GM19452 (cell line): ENCODE measurements at regions not wholly inside any gene's neighbourhood (a gene's known extent, or its start where the extent isn't known, plus 50 kb on each side); places are given as distances from the start of the nearest gene placed in this dataset.
"Not testable (repeated sequence)": the region's sequence is repeated elsewhere in the genome, so short reads cannot be mapped to it uniquely, and the experiment has no call there.

ENCODE experiments used
- ATAC-seq: cut with Tn5 transposase; IDR thresholded peaks from one replicate; pipeline ENCODE4 v1.9.1; 2021; ENCODE audit not compliant: unreplicated experiment

- ATAC-seq = no peak
These were observed 249.2 kb upstream of the CCNH start for GRCh38 chr5:87661784-87662566.

GRCh38 chr5:87653242-87653641 is 240.5 kb upstream of the CCNH start:
- ATAC-seq = no peak

DNA sequence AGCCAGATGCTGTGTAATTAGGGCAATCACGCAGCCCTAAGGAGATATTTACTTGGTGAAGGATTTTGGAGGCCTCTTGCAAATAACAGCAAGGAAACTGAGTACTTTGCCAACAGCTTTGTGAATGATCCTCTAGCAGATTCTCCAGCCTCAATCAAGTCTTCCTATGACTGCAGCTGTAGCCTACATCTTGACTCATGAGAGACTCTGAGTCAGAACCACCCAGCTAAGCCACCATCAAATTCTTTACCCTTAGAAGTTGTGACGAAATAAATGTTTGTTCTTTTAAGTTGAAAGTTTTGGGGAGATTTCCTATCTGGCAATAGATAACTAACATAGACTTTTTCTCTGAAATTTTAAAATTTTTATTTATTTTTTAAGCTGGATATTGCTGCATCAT is 237.6 kb upstream of the CCNH start:
- no peak for ATAC-seq

DNA sequence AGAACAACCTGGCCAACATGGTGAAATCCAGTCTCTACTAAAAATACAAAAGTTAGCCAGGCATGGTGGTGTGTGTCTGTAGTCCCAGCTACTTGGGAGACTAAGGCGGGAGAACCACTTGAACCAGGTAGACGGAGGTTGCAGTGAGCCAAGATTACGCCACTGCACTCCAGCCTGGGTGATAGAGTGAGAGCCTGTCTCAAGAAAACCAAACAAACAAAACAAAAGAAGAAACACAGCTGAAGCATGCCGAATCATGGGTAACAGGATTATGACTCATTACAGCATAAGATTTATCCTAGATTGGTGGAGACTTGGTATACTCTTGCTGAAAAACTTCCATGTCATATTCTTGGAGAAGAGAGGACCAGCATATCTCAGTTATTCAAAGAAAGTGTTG is 236.7 kb upstream of the CCNH start:
- no peak for ATAC-seq

GRCh38 chr5:87645224-87645623 is 232.5 kb upstream of the CCNH start:
- ATAC-seq = no peak

- ATAC-seq = no peak
These were observed 228.2 kb upstream of the CCNH start for GRCh38 chr5:87640902-87641301.

DNA sequence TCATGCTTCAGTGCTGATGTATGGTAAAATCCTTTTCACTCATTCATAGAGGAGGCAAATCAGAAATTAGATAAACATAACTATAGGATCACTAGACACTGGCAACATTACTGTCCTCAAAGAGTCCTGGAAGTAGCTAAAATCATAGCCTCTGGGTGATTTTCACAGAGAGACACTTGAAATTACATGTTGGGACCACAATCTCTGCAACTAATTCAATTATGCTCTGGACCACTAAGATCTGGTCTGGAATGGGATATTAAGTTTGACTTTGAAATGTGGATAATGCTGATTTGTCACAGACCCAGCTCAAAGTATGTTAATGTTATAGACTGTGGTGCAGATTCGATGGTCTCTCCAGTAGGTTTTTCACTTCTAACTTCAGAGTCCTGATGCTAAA is 214.6 kb upstream of the CCNH start:
- ATAC-seq = no peak

- no peak for ATAC-seq
These were observed 195.7 kb upstream of the CCNH start for GRCh38 chr5:87608385-87608784.

GRCh38 chr5:87605663-87606062 is 192.9 kb upstream of the CCNH start:
- no peak for ATAC-seq

DNA sequence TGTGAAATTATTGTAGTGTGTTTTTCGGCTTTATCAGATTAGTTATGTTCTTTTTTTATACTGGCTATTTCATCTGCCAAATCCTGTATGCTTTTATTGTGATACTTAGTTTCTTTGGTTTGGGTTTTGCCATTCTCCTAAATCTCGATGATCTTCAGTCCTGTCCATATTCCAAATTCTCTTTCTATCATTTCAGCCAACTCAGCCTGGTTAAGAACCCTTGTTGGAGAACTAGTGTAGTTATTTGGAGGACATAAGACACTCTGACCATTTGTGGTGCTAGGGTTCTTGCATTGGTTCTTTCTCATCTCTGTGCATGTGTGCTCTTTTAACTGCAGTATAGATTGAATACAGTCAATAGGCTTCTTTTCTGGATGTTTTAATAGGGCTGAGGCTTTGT is 187.0 kb upstream of the CCNH start:
- ATAC-seq = no peak

GRCh38 chr5:87598460-87598859 is 185.7 kb upstream of the CCNH start:
- no peak for ATAC-seq

DNA sequence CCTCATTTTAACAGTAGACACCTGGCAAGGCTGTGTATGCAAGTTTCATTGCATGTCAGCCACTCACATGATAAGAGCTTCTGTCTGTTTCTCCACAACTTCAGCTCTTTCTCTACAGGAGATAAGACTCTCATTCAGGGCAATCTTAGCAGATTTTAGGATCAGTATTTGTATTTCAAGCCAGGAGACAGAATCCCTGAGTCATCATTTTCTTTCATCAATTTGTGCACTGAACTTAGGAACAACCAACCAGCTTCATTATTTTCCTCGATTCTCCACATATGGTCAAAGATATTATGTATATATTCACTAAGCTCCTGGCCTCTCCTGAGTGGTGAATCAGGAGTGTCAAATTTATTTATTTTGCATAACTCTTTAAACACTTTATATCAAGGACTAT is 181.8 kb upstream of the CCNH start:
- ATAC-seq = no peak

DNA sequence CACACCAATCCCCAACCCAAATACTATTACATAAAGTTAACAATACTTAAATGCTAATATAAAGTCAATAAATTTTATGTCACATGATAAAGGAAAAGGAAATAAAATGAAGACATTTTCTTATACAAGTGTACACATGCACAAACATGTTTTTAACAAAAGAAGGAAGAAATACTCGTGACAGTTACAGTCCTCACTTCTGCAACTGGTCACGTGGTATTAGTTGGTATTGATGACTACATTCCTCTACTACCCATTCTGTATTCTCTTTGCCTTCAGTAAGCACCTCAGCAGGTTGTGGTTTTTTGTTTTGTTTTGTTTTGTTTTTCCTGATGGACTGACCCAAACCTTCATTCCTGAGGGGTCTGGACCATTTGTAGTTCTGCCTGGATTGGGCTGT is 176.9 kb upstream of the CCNH start:
- ATAC-seq = no peak

DNA sequence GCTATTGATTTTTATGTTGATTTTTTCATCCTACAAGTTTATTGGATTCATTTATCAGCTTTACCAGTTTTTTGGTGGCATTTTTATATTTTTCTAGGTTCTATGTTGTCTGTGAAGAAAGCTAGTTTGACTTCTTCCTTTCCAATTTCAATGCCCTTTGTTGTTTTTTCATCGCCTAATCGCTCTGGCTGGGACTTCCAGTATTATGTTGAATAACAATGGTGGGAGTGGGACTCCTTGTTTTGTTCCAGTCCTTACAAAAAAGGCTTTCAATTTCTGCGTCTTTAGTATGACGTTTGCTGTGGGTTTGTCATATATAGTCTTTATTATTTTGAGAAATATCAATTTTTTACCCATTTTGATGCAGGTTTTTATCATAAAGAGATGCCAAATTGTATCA is 175.6 kb upstream of the CCNH start:
- no peak for ATAC-seq

DNA sequence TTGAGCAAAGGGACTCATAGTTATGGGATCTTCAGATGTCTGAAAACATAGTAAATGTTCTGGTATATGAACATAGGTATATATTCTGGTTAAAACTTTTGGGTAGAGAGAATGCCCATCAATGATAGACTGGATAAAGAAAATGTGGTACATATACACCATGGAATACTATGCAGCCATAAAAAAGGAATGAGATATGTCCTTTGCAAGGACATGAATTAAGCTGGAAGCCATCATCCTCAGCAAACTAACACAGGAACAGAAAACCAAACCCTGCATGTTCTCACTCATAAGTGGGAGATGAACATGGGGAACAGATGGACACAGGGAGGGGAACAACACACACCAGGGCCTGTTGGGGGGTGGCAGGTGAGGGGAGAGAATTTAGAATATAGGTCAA is 171.0 kb upstream of the CCNH start:
- not testable (repeated sequence) for ATAC-seq

- ATAC-seq = no peak
These were observed 169.4 kb upstream of the CCNH start for GRCh38 chr5:87582149-87582548.

GRCh38 chr5:87581661-87582060 is 168.9 kb upstream of the CCNH start:
- no peak for ATAC-seq

DNA sequence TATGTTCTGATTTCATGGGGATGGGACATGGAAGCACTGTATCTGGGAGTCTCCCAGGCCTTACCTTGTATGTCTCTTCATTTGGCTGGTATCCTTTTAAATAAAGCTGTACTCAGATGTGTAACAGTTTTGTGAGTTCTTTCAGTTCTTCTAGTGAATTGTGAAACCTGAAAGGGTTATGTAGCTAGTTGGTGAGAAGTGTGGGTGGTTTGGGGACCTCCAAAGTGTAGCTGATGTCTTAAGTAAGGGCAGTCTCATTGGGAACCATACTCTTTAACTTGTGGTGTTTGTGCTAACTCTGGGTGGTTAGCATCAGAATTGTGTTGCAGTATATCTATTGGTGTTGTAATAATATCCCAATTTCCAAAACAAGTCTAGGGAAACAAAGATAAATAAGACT is 166.9 kb upstream of the CCNH start:
- ATAC-seq = no peak

- no peak for ATAC-seq
These were observed 164.1 kb upstream of the CCNH start for GRCh38 chr5:87576867-87577266.

DNA sequence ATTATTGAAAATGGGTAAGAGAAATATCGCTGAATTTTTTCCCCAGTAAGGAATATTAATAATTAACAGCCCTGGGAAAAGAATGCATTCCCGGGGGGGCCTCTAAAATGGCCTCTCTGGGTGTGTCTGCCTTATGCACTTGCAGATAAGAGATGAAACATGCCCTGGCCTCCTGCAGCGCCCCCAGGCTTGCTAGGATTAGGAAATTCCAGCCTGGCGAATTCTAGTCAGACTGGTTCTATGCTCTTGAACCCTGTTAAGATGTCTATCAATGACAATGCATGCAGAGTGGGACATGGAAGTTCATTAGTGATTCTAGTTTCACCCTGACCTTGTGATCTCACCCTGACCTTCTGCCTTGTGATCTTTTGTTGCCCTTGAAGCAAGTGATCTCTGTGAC is 163.6 kb upstream of the CCNH start:
- not testable (repeated sequence) for ATAC-seq

GRCh38 chr5:87574106-87574505 is 161.4 kb upstream of the CCNH start:
- ATAC-seq = no peak

DNA sequence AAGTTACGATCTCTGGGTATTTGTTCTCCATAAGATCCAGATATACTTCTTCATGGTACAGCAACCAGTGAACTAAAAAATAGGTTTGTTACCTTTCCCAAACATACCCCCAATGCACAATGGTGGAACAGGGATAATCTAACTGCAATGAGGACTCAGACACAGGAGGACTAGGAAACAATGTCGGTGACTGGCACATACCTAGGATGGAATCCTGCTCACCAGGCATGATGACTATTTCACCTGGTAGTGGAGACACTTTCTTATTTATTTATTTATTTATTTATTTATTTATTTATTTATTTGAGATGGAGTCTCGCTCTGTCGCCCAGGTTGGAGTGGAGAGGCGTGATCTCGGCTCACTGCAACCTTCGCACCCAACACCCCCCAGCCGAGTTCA is 159.9 kb upstream of the CCNH start:
- ATAC-seq = no peak

DNA sequence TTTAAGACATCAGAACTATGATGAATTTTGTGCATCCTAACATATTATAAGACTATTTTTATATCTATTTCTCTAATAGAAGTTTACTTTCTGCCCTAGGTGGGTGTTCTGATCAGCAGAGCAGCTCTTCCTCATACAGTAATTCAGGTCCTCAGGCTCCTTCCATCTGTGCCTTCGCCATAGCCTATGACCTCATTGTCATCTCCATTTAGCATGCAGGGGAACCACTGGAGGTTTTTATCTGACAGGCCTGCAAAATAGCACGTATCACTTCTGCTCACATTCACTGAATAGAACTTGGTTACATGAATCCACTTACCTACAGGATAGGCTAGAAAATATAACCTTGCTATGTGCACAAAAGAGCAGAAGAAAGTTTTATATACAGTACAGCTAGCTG is 159.4 kb upstream of the CCNH start:
- no peak for ATAC-seq
